ENCODE measurements at regions not wholly inside any gene's neighbourhood (a gene's known extent, or its start where the extent isn't known, plus 50 kb on each side); places are given as distances from the start of the nearest gene placed in this dataset.

- no peak for DNase-seq (ENCODE audit: low spot score)
Observed at GRCh38 chr7:35450456-35451214, 196.7 kb upstream of the TBX20 start.

- no peak for DNase-seq (ENCODE audit: low spot score)
Observed at GRCh38 chr7:35448486-35448885, 194.6 kb upstream of the TBX20 start.

- DNase-seq (ENCODE audit: low spot score) = no peak
Observed at GRCh38 chr7:35446091-35446490, 192.2 kb upstream of the TBX20 start.

DNA sequence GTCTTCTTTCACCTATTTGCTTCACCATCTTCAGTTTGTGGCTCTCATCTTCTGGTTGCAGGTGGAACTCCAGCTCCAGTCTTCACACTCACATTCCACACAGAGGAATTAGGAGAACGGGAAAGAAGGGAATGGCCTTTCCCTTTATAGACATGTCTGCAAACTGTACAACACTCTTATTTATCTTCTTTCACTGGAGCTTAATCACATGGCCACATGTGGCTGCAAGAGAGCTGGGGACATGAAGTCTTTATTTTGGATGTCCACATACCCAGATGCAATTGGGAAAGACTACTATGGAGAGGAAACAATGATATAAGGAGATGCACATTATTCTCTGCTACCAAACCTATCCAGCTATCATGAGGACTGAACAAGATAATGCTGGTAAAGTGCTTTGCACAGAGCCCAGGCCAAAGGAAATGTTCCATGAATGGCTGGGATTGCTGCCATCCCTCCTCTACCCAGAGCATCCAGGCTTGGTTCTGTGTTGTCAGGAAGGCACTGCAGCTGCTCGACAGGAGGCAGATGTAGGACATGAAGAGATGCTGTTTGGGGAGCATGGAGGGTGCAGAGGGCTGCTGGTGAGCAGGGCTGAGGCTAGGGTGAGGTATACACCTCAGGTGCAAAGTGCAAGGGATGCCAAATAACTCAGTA lies 183.8 kb upstream of the TBX20 start:
- DNase-seq (ENCODE audit: low spot score) = no peak

- DNase-seq (ENCODE audit: low spot score) = no peak
Observed at GRCh38 chr7:35436452-35436851, 182.6 kb upstream of the TBX20 start.

DNA sequence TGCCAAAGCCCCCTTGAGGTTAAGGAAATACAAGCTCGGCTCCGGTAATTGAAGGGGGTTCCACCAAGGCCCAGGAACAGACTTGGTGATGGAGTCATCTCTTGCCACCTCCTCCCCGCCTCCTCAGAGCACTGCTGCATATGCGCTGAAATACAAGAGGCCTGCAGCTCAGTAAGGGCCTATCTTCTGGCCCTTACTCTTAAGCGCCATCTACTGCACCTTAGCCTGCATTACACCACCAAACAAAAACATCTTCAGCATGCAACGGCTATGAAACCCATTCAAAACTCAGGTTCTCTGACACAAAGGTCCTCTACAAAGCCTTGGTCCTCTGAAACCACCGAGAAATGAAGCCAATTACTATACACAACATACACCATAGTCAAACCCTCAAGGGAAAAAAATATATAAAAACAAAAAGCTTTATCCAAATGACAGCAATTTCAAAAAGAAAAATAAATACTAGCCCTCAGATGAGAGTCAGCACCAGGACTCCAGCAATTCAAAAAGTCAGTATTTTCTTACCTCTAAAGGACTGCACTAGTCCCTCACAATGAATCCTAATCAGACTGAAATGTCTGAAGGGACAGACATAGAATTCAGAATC lies 176.8 kb upstream of the TBX20 start:
- no peak for DNase-seq (ENCODE audit: low spot score)

GRCh38 chr7:35424869-35425495 lies 171.1 kb upstream of the TBX20 start:
- peak; percentile 48 for DNase-seq (ENCODE audit: low spot score)

- DNase-seq (ENCODE audit: low spot score) = no peak
Observed at GRCh38 chr7:35424440-35424839, 170.5 kb upstream of the TBX20 start.

GRCh38 chr7:35422715-35423114 lies 168.8 kb upstream of the TBX20 start:
- DNase-seq (ENCODE audit: low spot score) = no peak

- DNase-seq (ENCODE audit: low spot score) = no peak
Observed at GRCh38 chr7:35420656-35421055, 166.8 kb upstream of the TBX20 start.

DNA sequence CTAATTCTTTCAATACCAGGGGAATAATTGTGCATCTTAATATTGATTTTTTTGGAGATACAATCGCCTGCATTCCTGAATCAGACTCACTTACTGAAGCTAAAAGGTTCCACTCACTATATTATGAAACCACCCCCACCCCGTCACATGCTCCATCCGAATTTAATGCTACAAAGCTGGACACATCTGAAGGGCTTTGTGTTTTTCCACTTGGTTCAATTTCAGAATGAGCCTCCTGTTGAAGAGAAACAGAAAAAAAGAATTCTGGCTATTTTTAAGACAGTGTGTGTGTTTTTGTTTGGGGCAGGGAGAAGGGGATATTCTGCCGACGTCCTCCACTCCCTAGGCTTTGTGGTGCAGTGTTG lies 165.5 kb upstream of the TBX20 start:
- DNase-seq (ENCODE audit: low spot score) = no peak

DNA sequence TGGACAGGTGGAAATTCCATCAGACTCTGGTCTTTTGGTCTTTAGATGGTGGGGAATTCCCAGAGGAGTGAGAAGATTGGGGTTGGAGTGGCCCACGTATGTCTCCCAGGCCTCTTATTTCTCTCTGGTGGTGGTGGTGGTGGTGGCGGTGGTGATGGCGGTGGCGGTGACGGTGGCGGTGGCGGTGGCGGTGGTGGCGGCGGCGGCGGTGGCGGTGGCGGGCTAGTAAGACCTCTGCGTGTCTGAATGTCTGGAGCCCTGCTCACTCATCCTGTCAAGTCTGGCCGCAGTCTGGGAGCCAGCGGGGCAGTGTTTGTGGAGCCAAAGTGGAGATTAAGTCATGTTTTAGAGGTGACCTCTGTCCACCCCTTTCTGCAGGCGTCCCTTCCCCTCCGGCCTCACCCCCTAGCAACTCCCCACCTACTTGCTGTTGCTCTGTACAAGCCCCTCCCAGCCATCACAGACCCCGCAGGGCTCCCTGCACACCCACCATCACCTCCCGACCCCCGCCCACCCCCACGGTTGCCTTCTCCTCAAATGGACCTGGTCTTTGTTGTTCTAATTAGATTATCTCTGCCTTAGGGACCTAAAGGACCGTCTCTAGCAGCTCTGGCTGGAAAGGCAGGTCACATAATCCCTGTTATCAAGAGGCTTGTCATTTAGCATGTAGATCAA lies 165.0 kb upstream of the TBX20 start:
- DNase-seq (ENCODE audit: low spot score) = no peak

DNA sequence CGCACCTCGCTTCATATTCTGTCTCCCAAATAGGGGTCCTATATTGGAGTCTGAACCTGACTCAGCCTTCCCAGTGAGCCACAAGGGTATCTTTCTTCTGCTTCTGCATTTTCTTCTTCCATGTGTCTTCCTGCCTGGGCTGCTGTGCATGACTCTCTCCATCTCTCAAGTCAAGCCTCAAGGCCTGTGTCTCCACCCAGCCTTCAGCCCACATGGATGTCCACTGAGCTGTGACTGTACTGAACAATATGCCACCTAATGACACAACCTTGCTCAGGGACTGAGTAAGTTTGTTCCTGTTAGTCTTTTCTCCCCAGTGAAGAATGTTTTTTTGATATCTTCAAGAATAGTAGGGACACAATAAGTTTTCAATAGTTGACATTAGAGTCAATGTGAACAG lies 162.7 kb upstream of the TBX20 start:
- DNase-seq (ENCODE audit: low spot score) = no peak

DNA sequence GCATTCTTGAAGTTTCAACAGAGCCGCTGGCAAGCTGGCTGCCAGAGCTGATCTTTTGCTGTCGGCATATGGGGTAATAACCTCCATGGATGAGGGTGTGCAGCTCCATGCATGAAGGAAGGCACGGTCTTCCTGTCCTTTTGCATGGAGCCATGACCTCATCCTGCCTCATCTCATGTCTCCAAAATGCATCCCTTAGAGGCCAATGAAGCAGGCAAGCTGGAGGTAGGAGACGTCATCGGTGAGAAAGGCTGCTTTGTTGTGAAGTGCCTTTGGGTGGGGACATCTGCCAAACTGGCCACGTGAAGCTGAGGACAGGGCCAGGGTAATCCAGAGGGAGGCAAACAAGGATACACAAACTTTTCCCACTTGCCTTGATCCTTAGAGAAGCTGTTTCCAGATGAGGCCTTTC lies 161.5 kb upstream of the TBX20 start:
- no peak for DNase-seq (ENCODE audit: low spot score)

DNA sequence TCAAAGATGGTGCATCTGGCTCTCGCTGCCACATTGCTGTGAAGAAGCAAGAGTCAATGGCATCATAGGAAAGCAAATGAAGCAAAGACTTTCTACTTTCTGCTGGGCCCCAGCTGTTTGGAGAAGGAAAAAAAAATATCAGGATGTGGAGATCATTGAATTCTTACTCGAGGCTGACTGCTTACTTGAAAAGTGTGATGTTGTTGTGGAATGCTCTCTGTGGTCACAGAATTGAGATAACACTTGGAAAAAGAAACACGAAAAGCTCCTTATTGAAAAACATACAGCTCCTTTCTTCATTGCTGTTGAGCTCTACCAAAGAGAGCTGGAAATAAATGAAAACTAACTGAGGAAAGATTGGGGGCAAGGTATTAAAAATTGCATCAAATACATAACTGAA lies 157.4 kb upstream of the TBX20 start:
- DNase-seq (ENCODE audit: low spot score) = no peak

GRCh38 chr7:35405461-35405860 lies 151.6 kb upstream of the TBX20 start:
- DNase-seq (ENCODE audit: low spot score) = no peak

DNA sequence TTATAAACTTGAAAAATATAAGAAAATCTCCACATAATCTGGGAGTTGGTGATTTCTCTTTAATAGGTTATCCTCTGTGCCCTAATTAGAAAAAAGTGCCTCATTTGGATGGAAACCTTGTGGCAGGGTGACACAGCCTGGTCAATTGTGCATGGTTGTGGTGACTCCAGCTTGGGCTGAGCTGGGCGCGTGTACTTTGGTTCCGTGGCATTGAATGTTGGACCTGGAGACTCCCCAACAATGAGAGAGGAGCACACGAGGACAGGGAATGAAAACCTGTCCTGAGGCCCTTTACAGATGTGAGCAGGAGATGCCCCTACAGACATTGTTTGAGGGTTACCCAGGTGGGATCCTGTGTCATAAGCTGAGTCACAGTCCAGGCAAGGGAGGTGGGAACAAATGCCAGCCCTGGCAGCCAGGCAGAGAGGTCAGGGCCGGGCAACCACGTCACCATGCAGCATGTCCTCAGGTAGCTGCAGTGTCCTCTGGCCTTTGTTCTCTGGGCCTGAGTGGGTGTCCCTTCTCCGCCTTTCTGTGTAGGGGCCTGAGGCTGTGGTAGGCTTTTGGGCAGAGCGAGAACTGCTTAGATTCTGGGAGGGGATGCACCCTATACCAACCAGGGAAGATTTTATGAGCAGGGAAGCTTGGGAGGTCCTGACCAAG lies 147.4 kb upstream of the TBX20 start:
- no peak for DNase-seq (ENCODE audit: low spot score)

DNA sequence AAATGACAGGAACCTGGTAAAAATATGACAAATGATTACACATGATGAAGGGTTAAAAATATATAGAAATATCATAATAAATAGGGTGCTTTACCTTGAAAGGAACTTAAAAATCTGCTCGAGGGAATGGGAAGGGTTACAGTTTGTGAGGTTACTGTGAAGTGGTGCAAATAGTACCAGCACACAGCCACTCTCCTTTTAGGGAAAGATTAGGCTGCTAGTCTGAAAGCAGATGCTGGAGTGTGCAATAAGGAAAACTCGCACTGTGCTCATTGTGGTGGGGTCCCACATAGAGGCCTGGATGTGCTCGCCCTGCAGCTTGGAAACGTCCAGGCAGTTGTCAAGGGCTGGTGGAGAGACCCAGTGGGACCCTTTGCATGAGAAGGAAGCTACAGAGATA lies 145.9 kb upstream of the TBX20 start:
- no peak for DNase-seq (ENCODE audit: low spot score)

DNA sequence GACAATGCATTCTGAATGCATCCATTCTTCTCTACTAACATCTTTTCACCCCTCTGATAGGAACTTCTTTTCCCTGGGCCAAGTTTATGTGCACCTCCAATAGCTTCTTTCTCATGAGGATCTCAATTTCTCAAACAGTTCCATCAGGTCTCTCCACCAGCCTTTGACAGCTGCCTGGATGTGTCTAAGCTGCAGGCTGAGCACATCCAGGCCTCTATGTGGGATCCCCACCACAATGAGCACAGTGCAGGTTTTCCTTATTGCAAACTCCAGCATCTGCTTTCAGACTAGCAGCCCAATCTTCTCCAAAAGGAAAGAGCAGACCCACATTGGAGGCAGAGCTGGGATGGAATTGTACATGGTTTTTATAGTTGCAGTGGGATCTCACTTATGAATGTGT lies 145.3 kb upstream of the TBX20 start:
- no peak for DNase-seq (ENCODE audit: low spot score)

DNA sequence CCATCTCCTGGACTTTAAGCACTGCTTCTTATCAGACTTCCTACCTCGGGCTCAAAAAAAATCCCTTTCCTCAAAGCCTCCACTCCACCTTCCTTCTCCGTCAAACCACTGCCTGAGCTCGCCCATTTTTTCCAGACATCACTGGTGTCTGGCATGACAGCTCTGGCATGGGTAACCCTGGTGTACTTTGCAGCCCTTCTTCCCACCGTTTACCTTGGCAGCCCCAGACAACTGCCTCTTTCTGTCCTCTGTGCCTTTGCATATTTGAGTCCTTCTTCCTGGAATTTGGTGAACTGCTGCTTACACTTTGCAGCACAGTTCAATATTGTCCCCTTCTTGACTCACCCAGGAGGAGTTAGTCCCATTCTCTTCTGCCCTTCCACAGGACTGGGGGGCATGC lies 144.6 kb upstream of the TBX20 start:
- DNase-seq (ENCODE audit: low spot score) = no peak

DNA sequence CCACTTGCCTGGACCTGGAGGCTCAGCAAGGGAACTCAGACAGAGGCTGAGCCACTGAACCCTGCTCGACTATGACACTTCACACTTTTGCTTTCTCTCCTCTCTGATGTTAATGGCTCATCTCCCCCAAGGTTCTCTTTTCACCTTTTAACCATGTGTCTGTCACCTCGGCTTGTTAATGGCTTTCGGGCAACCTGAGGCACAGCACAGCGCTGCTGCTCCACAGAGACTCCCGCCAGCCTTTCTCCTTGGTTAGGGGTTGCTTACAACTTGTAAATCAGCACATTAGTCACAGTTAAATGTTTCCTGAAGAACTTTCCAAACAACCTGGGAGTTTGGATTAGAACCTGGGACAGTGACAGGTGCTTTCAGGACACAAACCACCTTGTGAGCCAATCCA lies 136.2 kb upstream of the TBX20 start:
- DNase-seq (ENCODE audit: low spot score) = no peak

GRCh38 chr7:35389636-35390035 lies 135.7 kb upstream of the TBX20 start:
- no peak for DNase-seq (ENCODE audit: low spot score)

Measured in CD4-positive, alpha-beta T cell treated with Interleukin-15 for 4 hours (primary cell).